ENCODE measurements at regions not wholly inside any gene's neighbourhood (a gene's known extent, or its start where the extent isn't known, plus 50 kb on each side); places are given as distances from the start of the nearest gene placed in this dataset.

DNA sequence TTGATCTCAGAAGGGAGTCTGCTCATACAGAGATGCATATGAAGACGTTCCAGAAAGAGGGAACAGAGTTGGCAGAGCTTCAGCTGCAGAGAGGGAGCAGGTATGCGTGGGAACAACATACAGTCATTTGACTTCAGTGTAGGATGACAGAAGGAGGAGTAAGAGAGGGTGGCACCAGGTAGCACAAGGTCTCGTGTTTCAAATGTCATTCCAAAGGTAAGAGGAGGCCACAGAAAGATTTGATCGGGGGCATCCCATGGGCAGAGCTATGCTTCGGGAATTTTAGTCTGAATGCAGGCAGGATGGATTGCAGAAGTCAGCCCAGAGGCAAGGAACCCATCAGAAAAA lies 367.1 kb downstream of the CDK5RAP2 start:
- DNase-seq (ENCODE audit: low read depth in 3 of 3), result no peak

DNA sequence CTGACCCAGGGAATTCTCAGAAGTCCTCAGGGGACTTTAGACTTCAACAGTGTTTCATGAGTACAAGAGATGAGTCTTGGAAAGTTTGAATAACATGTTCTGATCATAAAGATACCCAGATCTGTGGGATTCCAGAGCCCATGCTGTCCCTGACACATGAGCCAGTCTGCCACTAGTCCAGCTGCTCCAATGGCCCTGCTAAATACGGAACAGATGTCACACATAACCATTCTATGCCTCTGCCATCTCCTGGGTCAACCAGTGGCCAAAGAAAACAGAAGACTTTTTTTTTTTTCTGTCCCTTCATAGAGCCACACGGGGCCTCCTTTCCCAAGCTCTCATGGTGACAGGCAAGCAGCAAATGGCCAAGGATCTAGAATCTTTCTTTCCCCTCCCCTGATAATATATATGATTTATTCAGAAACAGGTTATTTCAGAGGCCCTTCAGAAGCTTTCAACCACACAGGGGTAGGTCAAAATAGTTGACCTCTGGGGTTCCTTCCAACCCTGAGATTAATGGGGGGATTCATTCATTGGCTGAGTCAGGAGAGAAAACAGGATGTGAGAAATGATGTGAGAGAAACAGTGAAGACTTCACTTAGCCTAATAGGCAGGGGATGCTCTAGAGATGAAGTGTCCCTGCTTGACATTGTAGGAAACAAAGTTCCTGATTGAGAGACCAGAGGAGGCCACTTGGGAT lies 367.7 kb downstream of the CDK5RAP2 start:
- DNase-seq (ENCODE audit: low read depth in 3 of 3), result no peak

DNA sequence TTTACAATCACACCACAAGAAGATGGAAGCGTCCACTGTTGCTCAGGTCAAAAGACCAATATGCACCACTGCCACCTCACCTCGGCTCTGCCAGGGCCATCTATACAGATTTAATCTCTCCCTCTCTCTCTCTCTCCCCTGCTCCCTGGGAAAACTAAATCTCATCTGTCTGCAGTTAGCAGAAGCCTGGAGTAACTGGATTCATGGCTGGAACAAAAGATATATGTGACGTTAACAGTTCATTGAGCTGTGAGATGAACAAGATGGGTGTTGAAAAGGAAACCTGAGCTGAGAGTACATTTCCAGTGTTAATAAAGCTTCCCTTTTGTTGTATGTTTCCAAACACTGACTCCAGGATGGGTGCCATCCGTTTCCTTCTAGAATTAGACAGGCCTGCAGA lies 369.7 kb downstream of the CDK5RAP2 start:
- no peak for DNase-seq (ENCODE audit: low read depth in 3 of 3)

GRCh38 chr9:120202856-120203654 lies 376.9 kb downstream of the CDK5RAP2 start:
- DNase-seq (ENCODE audit: low read depth in 3 of 3), result no peak

- no peak for DNase-seq (ENCODE audit: low read depth in 3 of 3)
Observed at GRCh38 chr9:120198027-120198426, 381.9 kb downstream of the CDK5RAP2 start.

- no peak for DNase-seq (ENCODE audit: low read depth in 3 of 3)
Observed at GRCh38 chr9:120197605-120198004, 382.4 kb downstream of the CDK5RAP2 start.

- no peak for DNase-seq (ENCODE audit: low read depth in 3 of 3)
Observed at GRCh38 chr9:120191141-120191540, 388.8 kb downstream of the CDK5RAP2 start.

- DNase-seq (ENCODE audit: low read depth in 3 of 3), result no peak
Observed at GRCh38 chr9:120187758-120188157, 392.2 kb downstream of the CDK5RAP2 start.

DNA sequence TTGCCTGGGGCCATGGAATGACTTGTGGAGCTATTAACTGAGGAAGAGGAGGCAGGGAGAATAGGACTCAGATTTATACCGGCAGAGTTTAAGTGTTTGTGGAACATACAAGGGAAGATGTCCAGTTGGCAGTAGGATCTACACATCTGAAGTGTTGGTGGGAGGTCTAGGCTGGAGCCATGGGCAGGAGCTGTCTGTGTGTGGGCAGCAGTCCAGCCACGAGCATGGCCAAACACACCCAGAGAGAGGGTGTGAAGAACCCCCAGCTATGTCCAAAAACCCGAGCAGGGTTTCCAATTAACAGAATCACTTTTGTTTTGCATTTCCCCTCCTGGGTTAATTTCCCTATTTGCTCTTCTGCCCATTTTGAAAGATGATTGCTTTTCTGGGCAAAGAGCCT lies 393.7 kb downstream of the CDK5RAP2 start:
- no peak for DNase-seq (ENCODE audit: low read depth in 3 of 3)

DNA sequence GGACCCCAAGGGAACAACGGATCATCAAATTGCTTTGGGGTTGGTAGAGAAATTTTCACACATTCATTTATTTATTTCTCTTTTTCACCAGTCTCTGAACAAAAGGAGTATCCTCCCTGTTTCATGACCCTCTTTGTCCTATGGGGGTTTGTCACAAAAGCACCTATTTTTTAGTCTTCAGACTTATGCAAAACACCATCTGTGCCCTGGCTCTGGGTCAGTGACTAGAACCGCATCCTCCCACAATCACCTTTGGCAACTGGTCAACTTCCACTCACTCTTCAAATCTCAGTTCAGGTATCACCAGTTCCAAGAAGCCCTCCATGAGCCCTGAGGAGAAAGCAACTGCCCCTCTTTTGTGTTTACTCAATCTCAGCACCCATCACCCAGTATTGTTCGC lies 395.7 kb downstream of the CDK5RAP2 start:
- no peak for DNase-seq (ENCODE audit: low read depth in 3 of 3)

- no peak for DNase-seq (ENCODE audit: low read depth in 3 of 3)
Observed at GRCh38 chr9:120183615-120184014, 396.4 kb downstream of the CDK5RAP2 start.

DNA sequence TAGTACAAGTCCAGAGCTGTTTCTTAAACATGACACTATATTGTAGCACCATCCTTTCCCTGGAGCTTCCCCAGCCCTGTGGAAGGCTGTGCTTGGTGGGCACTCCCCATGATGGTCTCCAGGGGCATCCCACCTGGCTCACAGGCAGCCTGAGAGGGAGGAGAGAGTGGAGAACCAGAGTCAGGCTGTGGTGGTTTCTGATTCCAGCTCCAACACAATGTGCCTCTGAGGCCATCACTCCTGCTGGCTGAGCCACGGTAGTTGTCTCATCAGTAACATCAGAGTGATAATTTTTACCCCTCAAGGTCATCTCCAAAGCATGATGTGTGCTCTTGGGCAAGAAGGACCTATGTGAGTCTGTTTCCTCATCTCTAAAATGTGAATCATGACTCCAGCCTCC lies 398.0 kb downstream of the CDK5RAP2 start:
- no peak for DNase-seq (ENCODE audit: low read depth in 3 of 3)

- no peak for DNase-seq (ENCODE audit: low read depth in 3 of 3)
Observed at GRCh38 chr9:120177121-120177520, 402.8 kb downstream of the CDK5RAP2 start.

GRCh38 chr9:120175031-120175430 lies 404.9 kb downstream of the CDK5RAP2 start:
- no peak for DNase-seq (ENCODE audit: low read depth in 3 of 3)

DNA sequence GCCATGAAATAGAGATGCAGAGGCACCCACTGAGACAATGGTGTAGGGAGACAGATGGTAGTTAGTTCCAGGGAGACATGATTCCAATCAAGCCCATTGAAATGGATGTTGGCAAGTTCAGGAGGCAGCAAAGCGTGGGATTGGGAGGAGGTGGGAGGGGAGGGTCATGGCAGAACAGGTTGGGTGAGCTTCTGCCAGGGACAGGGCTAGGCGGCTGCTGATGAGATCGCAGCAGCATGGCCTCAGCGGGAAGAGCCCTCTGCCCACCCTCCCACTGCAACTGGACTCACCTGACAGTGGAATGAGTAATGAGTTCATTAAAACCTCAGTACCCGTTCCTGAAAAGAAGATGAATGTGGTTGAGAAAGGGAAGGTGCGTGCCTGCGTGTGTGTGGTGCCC lies 418.2 kb downstream of the CDK5RAP2 start:
- no peak for DNase-seq (ENCODE audit: low read depth in 3 of 3)

GRCh38 chr9:120158221-120158620 lies 421.7 kb downstream of the CDK5RAP2 start:
- no peak for DNase-seq (ENCODE audit: low read depth in 3 of 3)

GRCh38 chr9:120156376-120156775 lies 423.6 kb downstream of the CDK5RAP2 start:
- no peak for DNase-seq (ENCODE audit: low read depth in 3 of 3)

GRCh38 chr9:120153258-120153657 lies 426.7 kb downstream of the CDK5RAP2 start:
- no peak for DNase-seq (ENCODE audit: low read depth in 3 of 3)

- no peak for DNase-seq (ENCODE audit: low read depth in 3 of 3)
Observed at GRCh38 chr9:120152295-120152694, 427.7 kb downstream of the CDK5RAP2 start.

DNA sequence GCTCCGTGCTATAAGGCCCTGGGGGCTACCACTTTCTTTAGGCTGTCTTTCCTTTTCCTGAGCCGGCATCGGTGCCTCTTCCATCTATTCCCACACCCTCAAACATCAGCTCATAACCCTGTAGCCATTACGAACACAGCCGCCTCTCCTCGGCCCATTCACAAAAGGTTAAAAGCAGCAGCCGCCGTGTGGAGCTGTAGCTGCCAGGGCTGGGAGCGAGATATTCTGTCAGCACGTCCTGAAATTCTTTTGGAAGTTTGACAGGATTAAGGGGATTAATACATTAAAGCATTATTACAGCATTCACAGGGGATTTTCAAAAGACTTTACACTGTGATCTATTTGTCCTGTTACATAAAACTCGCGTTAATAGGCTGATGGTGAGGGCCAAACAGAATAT lies 428.2 kb downstream of the CDK5RAP2 start:
- DNase-seq (ENCODE audit: low read depth in 3 of 3), result no peak

- DNase-seq (ENCODE audit: low read depth in 3 of 3), result no peak
Observed at GRCh38 chr9:120151149-120151548, 428.8 kb downstream of the CDK5RAP2 start.

DNA sequence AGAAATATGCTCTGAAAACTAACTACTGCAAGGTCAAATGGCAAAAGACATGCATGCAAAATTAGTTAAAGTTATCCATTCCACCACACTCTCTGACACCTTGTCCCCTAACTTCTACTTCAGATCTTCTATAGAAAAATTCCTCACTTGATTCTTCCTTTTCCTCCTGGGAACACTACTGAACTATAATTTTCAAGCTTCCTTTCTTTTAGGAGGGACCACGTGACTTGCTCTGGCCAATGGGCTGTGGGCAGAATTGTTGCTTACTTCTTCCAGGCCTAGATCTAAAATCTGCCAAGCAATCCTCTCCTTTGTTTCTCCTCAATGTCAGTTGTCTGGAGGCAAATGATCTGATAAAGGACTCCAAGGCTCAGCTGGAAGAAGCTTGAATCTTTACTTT lies 441.0 kb downstream of the CDK5RAP2 start:
- DNase-seq (ENCODE audit: low read depth in 3 of 3), result no peak

DNA sequence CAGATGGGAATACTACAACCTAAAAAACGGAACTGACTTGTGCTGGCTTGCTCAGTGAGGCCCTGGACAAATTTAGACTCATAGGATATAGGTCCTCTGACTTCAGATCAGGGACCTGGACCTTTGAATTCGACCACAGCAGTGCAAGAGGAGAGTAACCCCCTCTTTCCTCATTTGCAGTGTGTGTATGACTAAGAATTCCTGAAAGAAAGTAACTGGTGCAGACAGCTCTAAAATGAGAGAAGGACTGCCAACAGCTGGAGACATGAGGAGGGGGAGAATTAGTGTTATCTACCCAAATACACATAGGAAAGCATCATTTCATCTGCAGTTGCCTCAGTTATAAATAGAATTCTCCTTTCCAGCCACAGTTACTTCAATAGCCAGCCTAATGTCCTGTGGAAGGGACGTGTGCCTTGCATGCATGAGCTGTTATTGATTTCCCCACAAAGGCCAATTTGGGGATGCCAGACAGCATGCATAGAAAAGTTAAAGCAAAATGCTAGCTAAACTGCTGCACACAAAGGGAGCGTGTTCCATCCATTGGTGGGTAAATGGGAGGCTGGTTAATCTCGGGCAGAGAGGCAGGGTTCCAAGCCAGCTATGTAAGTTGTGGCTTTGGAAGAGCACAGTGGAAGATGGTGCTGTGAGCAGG lies 442.7 kb downstream of the CDK5RAP2 start:
- DNase-seq (ENCODE audit: low read depth in 3 of 3), result no peak

All from stimulated activated CD4-positive, alpha-beta T cell treated with anti-CD3 and anti-CD28 coated beads, TNF-alpha, amount 100 ng/mL, for 48 hours (primary cell).